ENCODE measurements at regions not wholly inside any gene's neighbourhood (a gene's known extent, or its start where the extent isn't known, plus 50 kb on each side); places are given as distances from the start of the nearest gene placed in this dataset.
"Not testable (repeated sequence)": the region's sequence is repeated elsewhere in the genome, so short reads cannot be mapped to it uniquely, and the experiment has no call there.

DNA sequence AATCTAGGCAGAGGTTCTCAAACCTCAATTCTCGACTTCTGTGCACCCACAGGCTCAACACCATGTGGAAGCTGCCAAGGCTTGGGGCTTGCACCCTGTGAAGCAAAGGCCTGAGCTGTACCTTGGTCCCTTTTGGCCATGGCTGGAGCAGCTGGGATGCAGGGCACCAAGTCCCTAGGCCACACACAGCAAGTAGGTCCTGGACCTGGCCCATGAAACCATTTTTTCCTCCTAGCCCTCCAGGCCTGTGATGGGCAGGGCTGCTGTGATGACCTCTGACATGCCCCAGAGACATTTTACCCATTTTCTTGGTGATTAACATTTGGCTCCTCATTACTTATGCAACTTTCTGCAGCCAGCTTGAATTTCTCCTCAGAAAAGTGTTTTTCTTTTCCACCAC is 146.7 kb downstream of the RASEF start:
- not testable (repeated sequence) for H3K27me3 ChIP-seq (ENCODE audit: insufficient read depth, low read length); H2AFZ ChIP-seq (ENCODE audit: low read length, unreplicated experiment); H3K4me3 ChIP-seq (ENCODE audit: low read depth, low read length); H3K4me1 ChIP-seq (ENCODE audit: control insufficient read depth, insufficient read depth, low read length, unreplicated experiment); H3K36me3 ChIP-seq (ENCODE audit: insufficient read depth, low read length); H3K79me2 ChIP-seq (ENCODE audit: control insufficient read depth, insufficient read depth, low read length, unreplicated experiment); H3K27ac ChIP-seq (ENCODE audit: low read depth, low read length)

- no peaks in the 10 kb centered on the region for H3K79me2 ChIP-seq (ENCODE audit: control insufficient read depth, insufficient read depth, low read length, unreplicated experiment)
- no peak overlapping the region for H3K4me3 ChIP-seq (ENCODE audit: low read depth, low read length)
- H3K27ac ChIP-seq (ENCODE audit: low read depth, low read length): no peak overlapping the region
- H3K4me1 ChIP-seq (ENCODE audit: control insufficient read depth, insufficient read depth, low read length, unreplicated experiment): no peaks in the 10 kb centered on the region
- H2AFZ ChIP-seq (ENCODE audit: low read length, unreplicated experiment): no peak overlapping the region
- H3K36me3 ChIP-seq (ENCODE audit: insufficient read depth, low read length): no peaks in the 10 kb centered on the region
- H3K27me3 ChIP-seq (ENCODE audit: insufficient read depth, low read length): no peaks in the 10 kb centered on the region
Observed at GRCh38 chr9:82920154-82920553, 142.8 kb downstream of the RASEF start.

DNA sequence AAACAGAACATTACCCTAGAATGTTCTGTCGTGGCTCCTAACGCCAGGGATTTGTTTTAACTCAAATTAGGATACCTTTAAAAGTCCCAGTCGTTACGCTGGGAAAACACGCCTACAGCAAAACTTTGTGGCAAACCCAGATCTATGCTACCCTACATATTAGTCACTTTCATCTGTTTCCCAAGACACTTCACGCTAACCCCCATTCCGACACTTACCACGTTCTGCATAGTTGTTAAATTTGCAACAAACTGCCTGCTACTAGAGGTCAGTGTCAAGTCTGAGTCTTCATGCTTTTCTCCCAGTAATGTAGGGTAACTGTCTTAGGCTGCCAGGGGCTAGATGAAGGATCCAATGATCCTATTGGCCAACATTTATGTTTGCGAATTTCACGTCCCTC is 140.3 kb downstream of the RASEF start:
- H3K4me1 ChIP-seq (ENCODE audit: control insufficient read depth, insufficient read depth, low read length, unreplicated experiment): no peaks in the 10 kb centered on the region
- H3K27ac ChIP-seq (ENCODE audit: low read depth, low read length): no peak overlapping the region
- no peaks in the 10 kb centered on the region for H3K36me3 ChIP-seq (ENCODE audit: insufficient read depth, low read length)
- no peaks in the 10 kb centered on the region for H3K27me3 ChIP-seq (ENCODE audit: insufficient read depth, low read length)
- H3K79me2 ChIP-seq (ENCODE audit: control insufficient read depth, insufficient read depth, low read length, unreplicated experiment): no peaks in the 10 kb centered on the region
- H2AFZ ChIP-seq (ENCODE audit: low read length, unreplicated experiment): no peak overlapping the region
- no peak overlapping the region for H3K4me3 ChIP-seq (ENCODE audit: low read depth, low read length)

- no peak overlapping the region for H2AFZ ChIP-seq (ENCODE audit: low read length, unreplicated experiment)
- H3K27ac ChIP-seq (ENCODE audit: low read depth, low read length): no peak overlapping the region
- no peaks in the 10 kb centered on the region for H3K36me3 ChIP-seq (ENCODE audit: insufficient read depth, low read length)
- H3K4me3 ChIP-seq (ENCODE audit: low read depth, low read length): no peak overlapping the region
- H3K4me1 ChIP-seq (ENCODE audit: control insufficient read depth, insufficient read depth, low read length, unreplicated experiment): no peaks in the 10 kb centered on the region
- no peaks in the 10 kb centered on the region for H3K79me2 ChIP-seq (ENCODE audit: control insufficient read depth, insufficient read depth, low read length, unreplicated experiment)
- H3K27me3 ChIP-seq (ENCODE audit: insufficient read depth, low read length): no peaks in the 10 kb centered on the region
Observed at GRCh38 chr9:82923092-82923911, 139.6 kb downstream of the RASEF start.

DNA sequence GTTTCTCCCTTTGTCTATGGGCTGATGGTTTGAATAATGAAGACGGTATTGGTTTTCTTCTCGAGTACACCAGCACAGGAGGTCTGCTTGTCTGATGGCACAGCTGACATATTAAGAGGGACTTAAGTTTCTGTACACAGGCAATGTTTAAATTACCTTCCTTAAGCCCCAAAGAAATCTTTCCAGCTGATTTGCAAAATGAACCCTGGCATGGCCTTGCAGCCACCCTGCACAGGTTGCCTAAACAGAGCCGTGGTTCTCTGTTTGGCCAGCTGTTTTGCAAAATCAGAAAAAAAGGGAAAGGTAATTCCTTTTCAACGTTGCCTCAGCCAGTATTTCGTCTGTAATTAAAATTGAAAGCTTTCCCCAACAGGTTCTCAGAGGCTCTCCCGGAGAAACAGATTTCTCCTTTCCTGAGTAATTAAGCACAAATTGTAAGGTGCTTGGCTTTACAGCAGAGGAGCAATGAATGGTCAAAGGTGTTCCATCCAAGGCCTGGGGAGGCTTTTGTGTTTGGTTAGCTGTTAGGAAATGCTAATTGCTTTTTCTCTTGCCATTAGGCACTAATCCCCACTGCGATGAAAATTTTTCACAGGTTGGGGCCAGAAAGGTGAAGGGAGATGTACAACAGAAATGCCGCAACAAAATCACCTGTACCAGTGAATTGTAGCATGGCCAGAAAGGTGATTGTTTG is 138.9 kb downstream of the RASEF start:
- Histone ChIP-seq H3K79me2 (ENCODE audit: control insufficient read depth, insufficient read depth, low read length, unreplicated experiment) (no peaks in the 10 kb centered on the region), H2AFZ (ENCODE audit: low read length, unreplicated experiment) (no peak overlapping the region), H3K36me3 (ENCODE audit: insufficient read depth, low read length) (no peaks in the 10 kb centered on the region), H3K27ac (ENCODE audit: low read depth, low read length) (no peak overlapping the region), H3K4me1 (ENCODE audit: control insufficient read depth, insufficient read depth, low read length, unreplicated experiment) (no peaks in the 10 kb centered on the region), H3K4me3 (ENCODE audit: low read depth, low read length) (no peak overlapping the region), H3K27me3 (ENCODE audit: insufficient read depth, low read length) (no peaks in the 10 kb centered on the region)

All from ACC112 (cell line).